ENCODE measurements at regions not wholly inside any gene's neighbourhood (a gene's known extent, or its start where the extent isn't known, plus 50 kb on each side); places are given as distances from the start of the nearest gene placed in this dataset.

DNA sequence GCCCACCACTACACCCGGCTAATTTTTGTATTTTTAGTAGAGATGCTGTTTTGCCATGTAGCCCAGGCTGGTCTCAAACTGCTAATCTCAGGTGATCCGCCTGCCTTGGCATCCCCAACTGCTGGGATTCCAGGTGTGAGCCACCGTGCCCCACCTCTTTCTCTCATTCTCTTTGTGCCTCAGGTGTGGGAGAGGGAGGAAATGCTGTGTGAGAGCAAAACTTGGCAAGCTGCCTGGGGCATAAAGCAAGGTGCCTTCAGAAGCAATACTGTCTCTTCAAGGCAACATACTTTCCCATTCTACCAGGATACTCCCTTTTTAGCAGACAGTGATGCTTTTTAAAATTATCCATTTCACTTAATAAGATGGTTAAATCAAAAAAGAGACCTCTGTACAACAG, 53.2 kb upstream of the RFC3 start:
- Mint-ChIP-seq H3K27ac (no peak overlapping the region), H3K27me3 (ENCODE audit: low read depth) (no peaks in the 10 kb centered on the region; the same call in 1 of the 2 replicates), H3K4me3 (no peak overlapping the region), H3K9me3 (peaks cover 0 to 2% of the 10 kb centered on the region in 2 experiments; a peak in 2 of 5 replicates), H3K4me1 (peaks cover 3 to 7% of the 10 kb centered on the region in 2 experiments), H3K36me3 (ENCODE audit: insufficient read depth in 1 of 3, low read depth in 3 of 3) (peaks cover 0 to 5% (median 2%) of the 10 kb centered on the region in 3 experiments; a peak in 2 of 7 replicates)
- no peak overlapping the region for H3K18ac ChIP-seq (ENCODE audit: insufficient read length, low read depth, low read length)
- no peak overlapping the region for H2AK5ac ChIP-seq (ENCODE audit: insufficient read length, low read length)
- H3T11ph ChIP-seq (ENCODE audit: low read length) = no peak overlapping the region
- no peak overlapping the region for H3K9ac ChIP-seq (ENCODE audit: extremely low read depth, insufficient read length, low read length)
- H2BK12ac ChIP-seq (ENCODE audit: insufficient read length, low read depth, low read length) = no peak overlapping the region
- H3K9me3 ChIP-seq (ENCODE audit: control insufficient read depth, low read depth, low read length) = no peaks in the 10 kb centered on the region
- WGBS (ENCODE audit: extremely low coverage, insufficient read length, low lambda C conversion rate) = no CpG with 5 or more reads among the region's 3 CpGs
- DNase-seq = no peak
- no peaks in the 10 kb centered on the region for H3K4me1 ChIP-seq (ENCODE audit: insufficient read depth, low read length)
- no peak overlapping the region for H4K91ac ChIP-seq (ENCODE audit: insufficient read length, low read depth, low read length)
- no peak overlapping the region for H3K14ac ChIP-seq (ENCODE audit: insufficient read depth, low read length)
- H3K27me3 ChIP-seq (ENCODE audit: insufficient read depth, low read length) = no peaks in the 10 kb centered on the region
- H3K4me2 ChIP-seq (ENCODE audit: insufficient read depth, insufficient read length, low read length) = no peak overlapping the region
- no peaks in the 10 kb centered on the region for H4K20me1 ChIP-seq (ENCODE audit: control insufficient read depth, insufficient read depth, insufficient read length)
- no peak overlapping the region for H2BK120ac ChIP-seq (ENCODE audit: low read depth, low read length, poor library complexity, severe bottlenecking)
- no peaks in the 10 kb centered on the region for H3K79me2 ChIP-seq (ENCODE audit: insufficient read depth, low read length)
- H2AFZ ChIP-seq (ENCODE audit: low read length) = no peak overlapping the region
- no peak overlapping the region for H2BK5ac ChIP-seq (ENCODE audit: insufficient read length, low read length)
- no peak overlapping the region for H3K4ac ChIP-seq (ENCODE audit: low read depth, low read length)
- no peak overlapping the region for H2BK15ac ChIP-seq (ENCODE audit: low read depth, low read length)
- no peaks in the 10 kb centered on the region for H3K79me1 ChIP-seq (ENCODE audit: insufficient read depth, low read depth, low read length, poor library complexity, severe bottlenecking)
- no peak overlapping the region for H2BK20ac ChIP-seq (ENCODE audit: low read depth, low read length, poor library complexity, severe bottlenecking)
- H3K27ac ChIP-seq (ENCODE audit: insufficient read length, low read depth, low read length) = no peak overlapping the region
- no peak for TF ChIP-seq CTCF (conservative IDR thresholded peaks at IDR 0.05)
- no peak overlapping the region for H4K8ac ChIP-seq (replicated peaks; ENCODE audit: insufficient read length, low read depth, low read length)
- H3K56ac ChIP-seq (ENCODE audit: insufficient read length, low read depth, low read length) = no peak overlapping the region
- H3K23me2 ChIP-seq (ENCODE audit: insufficient read length, low read depth, low read length, poor library complexity, severe bottlenecking) = no peaks in the 10 kb centered on the region
- no peak overlapping the region for H3K23ac ChIP-seq (ENCODE audit: insufficient read length, low read depth, low read length)
- H4K5ac ChIP-seq (ENCODE audit: insufficient read length, low read depth, low read length) = no peak overlapping the region
